GM12878 (cell line): ENCODE measurements at regions not wholly inside any gene's neighbourhood (a gene's known extent, or its start where the extent isn't known, plus 50 kb on each side); places are given as distances from the start of the nearest gene placed in this dataset.

Experiments used
- EZH2 ChIP-seq: IDR thresholded peaks from 2 replicates; pipeline ENCODE4 v1.6.1; 2012; ENCODE audit warnings: low read depth, mild to moderate bottlenecking, control low read depth, inconsistent platforms, low read length, borderline replicate concordance; ENCODE audit not compliant: control insufficient read depth
- POLR2A ChIP-seq: IDR thresholded peaks from 2 replicates; pipeline ENCODE4 v1.6.1; 2011; ENCODE audit warnings: low read depth, mild to moderate bottlenecking, low read length
- POLR2AphosphoS2 ChIP-seq: IDR thresholded peaks from 2 replicates; pipeline ENCODE4 v1.6.1; 2011; ENCODE audit warnings: low read depth, mild to moderate bottlenecking, low read length, improper control_type of control experiment, moderate library complexity
- SIN3A ChIP-seq: IDR thresholded peaks from 2 replicates; pipeline ENCODE4 v1.6.1; 2012; ENCODE audit warnings: low read depth, low read length, improper control_type of control experiment
- SRF ChIP-seq, 2 experiments: IDR thresholded peaks; 2 replicates each; pipeline ENCODE4 v1.6.1; 2011; ENCODE audit warnings: low read depth in 2 of 2, low read length in 2 of 2, mild to moderate bottlenecking in 1 of 2, moderate library complexity in 1 of 2
- TCF7 ChIP-seq: IDR thresholded peaks from 2 replicates; pipeline ENCODE4 v1.6.1; 2014; ENCODE audit warnings: antibody characterized with exemption, borderline replicate concordance
- TF ChIP-seq, protein P1 (sequence below): IDR thresholded peaks from 2 replicates; pipeline ENCODE4 v1.6.1; 2012; ENCODE audit warnings: low read depth, low read length, improper control_type of control experiment
- TF ChIP-seq, protein P2 (sequence below): IDR thresholded peaks from 2 replicates; pipeline ENCODE4 v1.6.1; 2012; ENCODE audit warnings: mild to moderate bottlenecking, low read depth, low read length
- TF ChIP-seq, protein P3 (sequence below): fragments of 450-650 bp; IDR thresholded peaks from 2 replicates; pipeline ENCODE4 v1.6.1; 2017; ENCODE audit warnings: mild to moderate bottlenecking, low read depth, inconsistent platforms; ENCODE audit not compliant: poor library complexity, severe bottlenecking
- TF ChIP-seq, protein P4 (sequence below), 3 experiments: IDR thresholded peaks in 2 of 3; conservative IDR thresholded peaks in 1 of 3; 2 replicates each; pipeline ENCODE4 v1.5.1; 2011; ENCODE audit warnings: low read depth in 3 of 3, low read length in 3 of 3, mild to moderate bottlenecking in 3 of 3, control low read depth in 2 of 3, moderate library complexity in 2 of 3, inconsistent platforms in 1 of 3, mixed read lengths in 1 of 3; ENCODE audit not compliant: control insufficient read depth in 2 of 3, insufficient read depth in 1 of 3; ENCODE audit errors: extremely low read depth in 1 of 3
- TF ChIP-seq, protein P5 (sequence below): IDR thresholded peaks from 2 replicates; pipeline ENCODE4 v1.6.1; 2011; ENCODE audit warnings: borderline replicate concordance, low read depth, mild to moderate bottlenecking, moderate library complexity, low read length; ENCODE audit not compliant: insufficient read depth, poor library complexity, severe bottlenecking

DNA sequence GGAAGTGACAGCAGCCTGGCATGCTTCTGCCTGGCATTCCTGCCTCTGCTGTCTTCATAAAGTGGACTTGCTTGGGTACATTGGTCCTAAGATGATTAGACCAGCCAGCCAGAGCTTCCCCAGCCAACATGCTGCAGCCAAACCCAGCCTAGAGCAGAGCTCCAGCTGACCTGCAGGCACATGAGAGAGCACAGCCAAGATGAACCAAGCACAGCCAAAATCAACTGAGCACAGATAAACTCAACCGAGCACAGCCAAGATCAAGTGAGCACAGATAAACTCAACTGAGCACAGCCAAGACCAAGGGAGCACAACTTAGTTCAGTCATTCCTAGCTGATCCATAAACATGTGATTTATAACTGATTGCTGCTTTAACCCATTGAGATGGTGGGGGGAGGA lies 266.5 kb downstream of the MSX2 start:
- TF ChIP-seq SRF (IDR thresholded peaks at IDR 0.05; ENCODE audit: low read depth in 2 of 2, low read length in 2 of 2) (no peak), POLR2AphosphoS2 (no peak), POLR2A (no peak), SIN3A (no peak), EZH2 (no peak), TCF7 (no peak)
- TF ChIP-seq, protein P1, sequence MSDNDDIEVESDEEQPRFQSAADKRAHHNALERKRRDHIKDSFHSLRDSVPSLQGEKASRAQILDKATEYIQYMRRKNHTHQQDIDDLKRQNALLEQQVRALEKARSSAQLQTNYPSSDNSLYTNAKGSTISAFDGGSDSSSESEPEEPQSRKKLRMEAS: no peak
- TF ChIP-seq, protein P2, sequence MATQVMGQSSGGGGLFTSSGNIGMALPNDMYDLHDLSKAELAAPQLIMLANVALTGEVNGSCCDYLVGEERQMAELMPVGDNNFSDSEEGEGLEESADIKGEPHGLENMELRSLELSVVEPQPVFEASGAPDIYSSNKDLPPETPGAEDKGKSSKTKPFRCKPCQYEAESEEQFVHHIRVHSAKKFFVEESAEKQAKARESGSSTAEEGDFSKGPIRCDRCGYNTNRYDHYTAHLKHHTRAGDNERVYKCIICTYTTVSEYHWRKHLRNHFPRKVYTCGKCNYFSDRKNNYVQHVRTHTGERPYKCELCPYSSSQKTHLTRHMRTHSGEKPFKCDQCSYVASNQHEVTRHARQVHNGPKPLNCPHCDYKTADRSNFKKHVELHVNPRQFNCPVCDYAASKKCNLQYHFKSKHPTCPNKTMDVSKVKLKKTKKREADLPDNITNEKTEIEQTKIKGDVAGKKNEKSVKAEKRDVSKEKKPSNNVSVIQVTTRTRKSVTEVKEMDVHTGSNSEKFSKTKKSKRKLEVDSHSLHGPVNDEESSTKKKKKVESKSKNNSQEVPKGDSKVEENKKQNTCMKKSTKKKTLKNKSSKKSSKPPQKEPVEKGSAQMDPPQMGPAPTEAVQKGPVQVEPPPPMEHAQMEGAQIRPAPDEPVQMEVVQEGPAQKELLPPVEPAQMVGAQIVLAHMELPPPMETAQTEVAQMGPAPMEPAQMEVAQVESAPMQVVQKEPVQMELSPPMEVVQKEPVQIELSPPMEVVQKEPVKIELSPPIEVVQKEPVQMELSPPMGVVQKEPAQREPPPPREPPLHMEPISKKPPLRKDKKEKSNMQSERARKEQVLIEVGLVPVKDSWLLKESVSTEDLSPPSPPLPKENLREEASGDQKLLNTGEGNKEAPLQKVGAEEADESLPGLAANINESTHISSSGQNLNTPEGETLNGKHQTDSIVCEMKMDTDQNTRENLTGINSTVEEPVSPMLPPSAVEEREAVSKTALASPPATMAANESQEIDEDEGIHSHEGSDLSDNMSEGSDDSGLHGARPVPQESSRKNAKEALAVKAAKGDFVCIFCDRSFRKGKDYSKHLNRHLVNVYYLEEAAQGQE: no peak
- TF ChIP-seq, protein P3, sequence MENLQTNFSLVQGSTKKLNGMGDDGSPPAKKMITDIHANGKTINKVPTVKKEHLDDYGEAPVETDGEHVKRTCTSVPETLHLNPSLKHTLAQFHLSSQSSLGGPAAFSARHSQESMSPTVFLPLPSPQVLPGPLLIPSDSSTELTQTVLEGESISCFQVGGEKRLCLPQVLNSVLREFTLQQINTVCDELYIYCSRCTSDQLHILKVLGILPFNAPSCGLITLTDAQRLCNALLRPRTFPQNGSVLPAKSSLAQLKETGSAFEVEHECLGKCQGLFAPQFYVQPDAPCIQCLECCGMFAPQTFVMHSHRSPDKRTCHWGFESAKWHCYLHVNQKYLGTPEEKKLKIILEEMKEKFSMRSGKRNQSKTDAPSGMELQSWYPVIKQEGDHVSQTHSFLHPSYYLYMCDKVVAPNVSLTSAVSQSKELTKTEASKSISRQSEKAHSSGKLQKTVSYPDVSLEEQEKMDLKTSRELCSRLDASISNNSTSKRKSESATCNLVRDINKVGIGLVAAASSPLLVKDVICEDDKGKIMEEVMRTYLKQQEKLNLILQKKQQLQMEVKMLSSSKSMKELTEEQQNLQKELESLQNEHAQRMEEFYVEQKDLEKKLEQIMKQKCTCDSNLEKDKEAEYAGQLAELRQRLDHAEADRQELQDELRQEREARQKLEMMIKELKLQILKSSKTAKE: no peak
- TF ChIP-seq, protein P4, sequence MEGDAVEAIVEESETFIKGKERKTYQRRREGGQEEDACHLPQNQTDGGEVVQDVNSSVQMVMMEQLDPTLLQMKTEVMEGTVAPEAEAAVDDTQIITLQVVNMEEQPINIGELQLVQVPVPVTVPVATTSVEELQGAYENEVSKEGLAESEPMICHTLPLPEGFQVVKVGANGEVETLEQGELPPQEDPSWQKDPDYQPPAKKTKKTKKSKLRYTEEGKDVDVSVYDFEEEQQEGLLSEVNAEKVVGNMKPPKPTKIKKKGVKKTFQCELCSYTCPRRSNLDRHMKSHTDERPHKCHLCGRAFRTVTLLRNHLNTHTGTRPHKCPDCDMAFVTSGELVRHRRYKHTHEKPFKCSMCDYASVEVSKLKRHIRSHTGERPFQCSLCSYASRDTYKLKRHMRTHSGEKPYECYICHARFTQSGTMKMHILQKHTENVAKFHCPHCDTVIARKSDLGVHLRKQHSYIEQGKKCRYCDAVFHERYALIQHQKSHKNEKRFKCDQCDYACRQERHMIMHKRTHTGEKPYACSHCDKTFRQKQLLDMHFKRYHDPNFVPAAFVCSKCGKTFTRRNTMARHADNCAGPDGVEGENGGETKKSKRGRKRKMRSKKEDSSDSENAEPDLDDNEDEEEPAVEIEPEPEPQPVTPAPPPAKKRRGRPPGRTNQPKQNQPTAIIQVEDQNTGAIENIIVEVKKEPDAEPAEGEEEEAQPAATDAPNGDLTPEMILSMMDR (IDR thresholded peaks at IDR 0.05 in 2 of 3, conservative IDR thresholded peaks at IDR 0.05 in 1 of 3; ENCODE audit: control insufficient read depth in 2 of 3, extremely low read depth in 1 of 3, insufficient read depth in 1 of 3, low read depth in 3 of 3, low read length in 3 of 3): no peak
- TF ChIP-seq, protein P5, sequence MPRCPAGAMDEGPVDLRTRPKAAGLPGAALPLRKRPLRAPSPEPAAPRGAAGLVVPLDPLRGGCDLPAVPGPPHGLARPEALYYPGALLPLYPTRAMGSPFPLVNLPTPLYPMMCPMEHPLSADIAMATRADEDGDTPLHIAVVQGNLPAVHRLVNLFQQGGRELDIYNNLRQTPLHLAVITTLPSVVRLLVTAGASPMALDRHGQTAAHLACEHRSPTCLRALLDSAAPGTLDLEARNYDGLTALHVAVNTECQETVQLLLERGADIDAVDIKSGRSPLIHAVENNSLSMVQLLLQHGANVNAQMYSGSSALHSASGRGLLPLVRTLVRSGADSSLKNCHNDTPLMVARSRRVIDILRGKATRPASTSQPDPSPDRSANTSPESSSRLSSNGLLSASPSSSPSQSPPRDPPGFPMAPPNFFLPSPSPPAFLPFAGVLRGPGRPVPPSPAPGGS: no peak
